ENCODE measurements at regions not wholly inside any gene's neighbourhood (a gene's known extent, or its start where the extent isn't known, plus 50 kb on each side); places are given as distances from the start of the nearest gene placed in this dataset.

GRCh38 chr1:195495720-195496635 lies 1112.3 kb downstream of the KCNT2 start:
- no peak for TF ChIP-seq CTCF (conservative IDR thresholded peaks at IDR 0.05)
- no peak for TF ChIP-seq EZH2 (IDR thresholded peaks at IDR 0.05; ENCODE audit: low read depth)

Measured in PC-9 (cell line).